ENCODE measurements at regions not wholly inside any gene's neighbourhood (a gene's known extent, or its start where the extent isn't known, plus 50 kb on each side); places are given as distances from the start of the nearest gene placed in this dataset.

DNA sequence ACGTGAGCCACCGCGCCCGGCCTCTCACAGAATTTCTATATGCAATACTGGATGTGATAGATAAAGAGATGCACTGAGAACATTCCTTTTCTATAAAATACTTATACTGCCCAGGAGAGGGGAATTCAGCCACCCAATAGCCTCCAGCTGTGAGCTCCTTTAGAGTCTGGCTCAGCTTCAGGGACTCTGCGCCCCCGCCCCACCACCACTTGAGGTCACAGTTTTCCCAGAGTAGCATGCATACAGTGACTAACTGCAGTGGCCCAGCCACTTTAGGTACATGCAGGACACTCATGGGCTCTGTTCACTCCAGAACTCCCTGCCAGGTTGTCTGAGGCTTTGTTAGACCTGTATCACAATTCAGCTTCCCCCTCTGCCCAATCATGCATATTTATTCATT is 144.4 kb upstream of the TET2 start:
- TF ChIP-seq SUZ12 (IDR thresholded peaks at IDR 0.05) (no peak), FOXK2 (IDR thresholded peaks at IDR 0.05) (no peak), ELF4 (IDR thresholded peaks at IDR 0.05) (no peak), CTBP1 (IDR thresholded peaks at IDR 0.05; ENCODE audit: borderline replicate concordance) (no peak), ZNF384 (IDR thresholded peaks at IDR 0.05) (no peak), FOXM1 (IDR thresholded peaks at IDR 0.05; ENCODE audit: borderline replicate concordance) (no peak), SP1 (IDR thresholded peaks at IDR 0.05) (no peak), FOXA1 (IDR thresholded peaks at IDR 0.05) (no peak)
- TF ChIP-seq, protein P1, sequence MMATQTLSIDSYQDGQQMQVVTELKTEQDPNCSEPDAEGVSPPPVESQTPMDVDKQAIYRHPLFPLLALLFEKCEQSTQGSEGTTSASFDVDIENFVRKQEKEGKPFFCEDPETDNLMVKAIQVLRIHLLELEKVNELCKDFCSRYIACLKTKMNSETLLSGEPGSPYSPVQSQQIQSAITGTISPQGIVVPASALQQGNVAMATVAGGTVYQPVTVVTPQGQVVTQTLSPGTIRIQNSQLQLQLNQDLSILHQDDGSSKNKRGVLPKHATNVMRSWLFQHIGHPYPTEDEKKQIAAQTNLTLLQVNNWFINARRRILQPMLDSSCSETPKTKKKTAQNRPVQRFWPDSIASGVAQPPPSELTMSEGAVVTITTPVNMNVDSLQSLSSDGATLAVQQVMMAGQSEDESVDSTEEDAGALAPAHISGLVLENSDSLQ (IDR thresholded peaks at IDR 0.05): no peak

All from HEK293T (cell line).